Left renal pelvis (tissue), 4 donors: ENCODE measurements at regions not wholly inside any gene's neighbourhood (a gene's known extent, or its start where the extent isn't known, plus 50 kb on each side); places are given as distances from the start of the nearest gene placed in this dataset.
"Not testable (repeated sequence)": the region's sequence is repeated elsewhere in the genome, so short reads cannot be mapped to it uniquely, and the experiment has no call there.

Experiments
- DNase-seq, 4 donors: peaks; one replicate each; pipeline ENCODE4 v3.0.0-alpha.2; 2013; ENCODE audit warnings: low read depth in 4 of 4, low spot score in 3 of 4

- no peak for DNase-seq
Observed at GRCh38 chr1:195715652-195716051, 892.6 kb downstream of the KCNT2 start.

- no peak for DNase-seq
Observed at GRCh38 chr1:195714248-195714647, 894.0 kb downstream of the KCNT2 start.

GRCh38 chr1:195709821-195710220, 898.4 kb downstream of the KCNT2 start:
- DNase-seq = no peak

GRCh38 chr1:195704028-195704427, 904.2 kb downstream of the KCNT2 start:
- DNase-seq = no peak

- DNase-seq = no peak
Observed at GRCh38 chr1:195701149-195701548, 907.1 kb downstream of the KCNT2 start.

GRCh38 chr1:195697130-195697529, 911.1 kb downstream of the KCNT2 start:
- DNase-seq = no peak

- DNase-seq = no peak
Observed at GRCh38 chr1:195686764-195687163, 921.5 kb downstream of the KCNT2 start.

GRCh38 chr1:195664628-195665027, 943.6 kb downstream of the KCNT2 start:
- no peak for DNase-seq

- DNase-seq = no peak
Observed at GRCh38 chr1:195663549-195664280, 944.5 kb downstream of the KCNT2 start.

- no peak for DNase-seq
Observed at GRCh38 chr1:195656780-195657179, 951.5 kb downstream of the KCNT2 start.

GRCh38 chr1:195648875-195649274, 959.4 kb downstream of the KCNT2 start:
- not testable (repeated sequence) for DNase-seq

GRCh38 chr1:195637539-195637938, 970.7 kb downstream of the KCNT2 start:
- no peak for DNase-seq

- no peak for DNase-seq
Observed at GRCh38 chr1:195618287-195618686, 990.0 kb downstream of the KCNT2 start.

GRCh38 chr1:195617106-195617505, 991.1 kb downstream of the KCNT2 start:
- DNase-seq = no peak

GRCh38 chr1:195608883-195609282, 999.4 kb downstream of the KCNT2 start:
- DNase-seq = no peak

- no peak for DNase-seq
Observed at GRCh38 chr1:195606483-195606882, 1001.8 kb downstream of the KCNT2 start.

- no peak for DNase-seq
Observed at GRCh38 chr1:195604287-195604686, 1004.0 kb downstream of the KCNT2 start.

GRCh38 chr1:195597891-195598290, 1010.3 kb downstream of the KCNT2 start:
- no peak for DNase-seq

GRCh38 chr1:195594773-195595172, 1013.5 kb downstream of the KCNT2 start:
- no peak for DNase-seq

GRCh38 chr1:195594322-195594721, 1013.9 kb downstream of the KCNT2 start:
- DNase-seq = no peak

- DNase-seq = no peak
Observed at GRCh38 chr1:195591917-195592672, 1016.1 kb downstream of the KCNT2 start.

GRCh38 chr1:195590649-195591048, 1017.6 kb downstream of the KCNT2 start:
- DNase-seq = no peak
